Mucosa of rectum (tissue), 2 donors: ENCODE measurements at regions not wholly inside any gene's neighbourhood (a gene's known extent, or its start where the extent isn't known, plus 50 kb on each side); places are given as distances from the start of the nearest gene placed in this dataset.

Experiments
- H3K27ac ChIP-seq, 2 donors: one replicate each; pipeline ENCODE4 v1.7.0; 2013; ENCODE audit warnings: inconsistent platforms in 2 of 2, low read depth in 2 of 2, low read length in 2 of 2
- H3K27me3 ChIP-seq, 2 donors: one replicate each; pipeline ENCODE4 v1.7.0; 2013; ENCODE audit warnings: low read length in 2 of 2; ENCODE audit not compliant: control insufficient read depth in 2 of 2, insufficient read depth in 2 of 2
- H3K36me3 ChIP-seq, 2 donors: one replicate each; pipeline ENCODE4 v1.7.0; 2013; ENCODE audit warnings: low read length in 2 of 2; ENCODE audit not compliant: control insufficient read depth in 2 of 2, insufficient read depth in 2 of 2
- H3K4me1 ChIP-seq, 2 donors: one replicate each; pipeline ENCODE4 v1.7.0; 2013; ENCODE audit warnings: low read length in 2 of 2, mild to moderate bottlenecking in 1 of 2; ENCODE audit not compliant: control insufficient read depth in 2 of 2, insufficient read depth in 2 of 2
- H3K4me3 ChIP-seq, 2 donors: one replicate each; pipeline ENCODE4 v1.7.0; 2013; ENCODE audit warnings: low read length in 2 of 2
- H3K9ac ChIP-seq, 2 donors: one replicate each; pipeline ENCODE4 v1.7.0; 2013; ENCODE audit warnings: low read length in 2 of 2, low read depth in 1 of 2, mild to moderate bottlenecking in 1 of 2
- H3K9me3 ChIP-seq, 2 donors: one replicate each; pipeline ENCODE4 v1.7.0; 2013; ENCODE audit warnings: low read length in 2 of 2; ENCODE audit not compliant: control insufficient read depth in 2 of 2
- donor health status: healthy.
- donor health status: Normal muscosa, but diverticular disease.

DNA sequence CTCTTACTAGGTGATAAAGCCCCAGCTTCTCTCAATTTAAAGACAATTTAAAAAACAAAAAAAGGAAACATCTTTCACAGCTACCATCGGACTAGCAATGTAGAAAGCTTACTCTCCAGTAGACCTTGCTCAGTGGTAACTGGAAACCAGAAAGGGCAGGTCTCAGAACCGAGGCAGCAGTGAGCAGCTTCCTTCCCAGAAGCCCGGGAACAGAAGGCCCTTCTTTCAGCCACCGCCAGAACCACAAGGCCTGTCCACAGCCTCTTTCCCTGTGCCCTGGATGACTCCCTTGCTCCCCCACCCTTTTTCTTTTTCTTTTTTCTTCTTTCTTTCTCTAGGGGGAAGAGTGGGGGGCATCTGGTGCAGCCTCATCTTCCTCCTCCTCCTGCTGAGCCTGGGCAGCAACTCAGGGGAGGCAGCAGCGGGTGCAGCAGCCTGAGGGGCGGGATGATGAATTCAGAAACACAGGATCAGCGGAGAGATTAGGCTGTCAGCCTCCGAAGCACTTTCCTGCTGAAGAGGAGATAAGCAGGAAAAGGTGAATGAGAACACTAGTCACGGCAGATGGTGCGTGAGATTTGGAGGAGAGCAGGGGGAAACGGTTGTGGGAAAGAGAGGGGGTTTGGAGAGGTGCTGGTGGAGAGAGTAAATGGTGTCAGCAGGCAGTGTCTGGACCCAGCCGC lies 158.5 kb downstream of the ID4 start:
- Histone ChIP-seq H3K9me3 (no peaks in the 10 kb centered on the region), H3K27ac (no peak overlapping the region), H3K4me3 (no peak overlapping the region), H3K36me3 (no peaks in the 10 kb centered on the region), H3K27me3 (no peaks in the 10 kb centered on the region), H3K9ac (no peak overlapping the region), H3K4me1 (no peaks in the 10 kb centered on the region)

DNA sequence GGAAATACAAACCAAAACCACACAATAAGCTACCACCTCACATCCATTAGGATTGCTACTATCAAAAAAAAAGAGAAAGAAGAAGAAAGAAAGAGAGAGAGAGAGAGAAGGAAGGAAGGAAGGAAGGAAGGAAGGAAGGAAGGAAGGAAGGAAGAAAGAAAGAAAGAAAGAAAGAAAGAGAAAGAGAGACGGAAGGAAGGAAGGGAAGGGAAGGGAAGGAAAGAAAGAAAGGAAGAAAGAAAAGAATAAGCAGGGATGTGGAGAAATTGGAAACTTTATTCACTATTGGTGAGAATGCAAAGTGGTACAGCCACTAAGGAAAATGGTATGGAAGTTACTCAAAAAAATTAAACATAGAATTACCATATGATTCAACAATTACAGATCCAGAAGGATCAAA lies 159.9 kb downstream of the ID4 start:
- Histone ChIP-seq H3K27me3 (no peaks in the 10 kb centered on the region), H3K36me3 (no peaks in the 10 kb centered on the region), H3K4me1 (no peaks in the 10 kb centered on the region), H3K4me3 (no peak overlapping the region), H3K9me3 (no peaks in the 10 kb centered on the region), H3K27ac (no peak overlapping the region), H3K9ac (no peak overlapping the region)

DNA sequence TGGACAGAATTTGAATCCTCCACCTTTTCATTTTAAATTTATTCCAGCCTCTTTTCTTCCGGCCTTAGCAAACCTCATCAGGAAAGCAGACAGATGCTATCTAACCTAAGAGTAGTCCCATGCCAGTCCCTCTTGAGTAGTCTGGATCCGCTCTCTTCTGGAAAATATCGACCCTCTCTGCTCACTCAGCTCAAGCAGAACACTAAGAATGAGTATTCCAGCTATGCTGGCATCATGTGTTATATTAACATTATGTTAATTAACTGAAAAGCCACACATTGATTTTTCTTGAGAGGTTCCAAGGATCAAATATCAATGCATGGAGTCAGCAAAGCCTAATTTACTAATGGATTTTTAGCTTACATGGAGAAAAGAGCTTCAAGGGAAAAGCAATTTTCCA lies 161.4 kb downstream of the ID4 start:
- Histone ChIP-seq H3K9me3 (no peaks in the 10 kb centered on the region), H3K4me1 (no peaks in the 10 kb centered on the region), H3K4me3 (no peak overlapping the region), H3K27me3 (no peaks in the 10 kb centered on the region), H3K27ac (no peak overlapping the region), H3K9ac (no peak overlapping the region), H3K36me3 (no peaks in the 10 kb centered on the region)

- no peak overlapping the region for H3K27ac ChIP-seq
- H3K36me3 ChIP-seq, result no peaks in the 10 kb centered on the region
- H3K9me3 ChIP-seq, result no peaks in the 10 kb centered on the region
- H3K27me3 ChIP-seq, result no peaks in the 10 kb centered on the region
- H3K4me3 ChIP-seq, result no peak overlapping the region
- H3K4me1 ChIP-seq, result no peaks in the 10 kb centered on the region
- H3K9ac ChIP-seq, result no peak overlapping the region
Measured at GRCh38 chr6:19999319-20000191, 162.4 kb downstream of the ID4 start.

GRCh38 chr6:20001286-20001685 lies 164.1 kb downstream of the ID4 start:
- Histone ChIP-seq H3K27ac (no peak overlapping the region), H3K36me3 (no peaks in the 10 kb centered on the region), H3K9me3 (no peaks in the 10 kb centered on the region), H3K9ac (no peak overlapping the region), H3K27me3 (no peaks in the 10 kb centered on the region), H3K4me1 (no peaks in the 10 kb centered on the region), H3K4me3 (no peak overlapping the region)

DNA sequence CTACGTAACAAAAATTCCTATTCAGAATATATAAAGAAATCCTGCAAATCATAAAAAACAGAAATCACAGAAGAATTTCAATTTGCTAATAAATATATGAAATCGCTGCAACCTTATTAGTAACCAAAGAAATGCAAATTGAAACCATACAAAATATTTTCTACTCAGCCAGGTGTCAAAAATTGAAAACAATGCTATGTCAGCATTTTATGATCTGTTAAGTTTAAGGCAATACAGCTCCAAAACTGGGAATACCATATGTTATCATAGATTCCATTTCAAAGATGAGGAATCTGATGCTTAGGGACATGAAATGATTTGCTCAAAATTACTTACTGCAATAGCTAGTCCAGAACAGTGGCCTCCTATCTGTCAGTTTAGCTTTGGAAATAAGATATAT lies 168.9 kb downstream of the ID4 start:
- Histone ChIP-seq H3K36me3 (no peaks in the 10 kb centered on the region), H3K9me3 (no peaks in the 10 kb centered on the region), H3K27ac (no peak overlapping the region), H3K27me3 (no peaks in the 10 kb centered on the region), H3K9ac (no peak overlapping the region), H3K4me3 (no peak overlapping the region), H3K4me1 (no peaks in the 10 kb centered on the region)

DNA sequence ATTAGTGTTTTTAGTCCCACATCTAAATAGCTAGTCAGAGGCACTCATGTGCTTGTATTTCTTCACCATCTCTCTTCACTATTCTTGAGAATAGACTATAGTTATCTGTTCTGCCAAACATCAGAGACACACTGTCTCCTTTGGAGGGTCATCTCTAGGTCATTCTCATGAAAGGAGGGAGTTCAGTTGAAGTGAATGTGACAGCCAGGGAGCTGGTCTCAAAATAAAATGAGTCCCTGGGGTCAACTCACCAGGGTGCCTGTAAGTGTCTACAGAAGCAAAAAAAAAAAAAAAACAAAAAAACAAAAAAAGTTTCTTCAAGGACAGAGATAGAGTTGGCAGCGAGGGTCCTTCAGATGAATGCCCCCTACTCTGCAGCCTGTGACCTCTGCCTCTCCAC lies 171.0 kb downstream of the ID4 start:
- no peak overlapping the region for H3K4me3 ChIP-seq
- no peaks in the 10 kb centered on the region for H3K9me3 ChIP-seq
- H3K4me1 ChIP-seq, result no peaks in the 10 kb centered on the region
- H3K27me3 ChIP-seq, result no peaks in the 10 kb centered on the region
- H3K27ac ChIP-seq, result no peak overlapping the region
- H3K36me3 ChIP-seq, result no peaks in the 10 kb centered on the region
- no peak overlapping the region for H3K9ac ChIP-seq

DNA sequence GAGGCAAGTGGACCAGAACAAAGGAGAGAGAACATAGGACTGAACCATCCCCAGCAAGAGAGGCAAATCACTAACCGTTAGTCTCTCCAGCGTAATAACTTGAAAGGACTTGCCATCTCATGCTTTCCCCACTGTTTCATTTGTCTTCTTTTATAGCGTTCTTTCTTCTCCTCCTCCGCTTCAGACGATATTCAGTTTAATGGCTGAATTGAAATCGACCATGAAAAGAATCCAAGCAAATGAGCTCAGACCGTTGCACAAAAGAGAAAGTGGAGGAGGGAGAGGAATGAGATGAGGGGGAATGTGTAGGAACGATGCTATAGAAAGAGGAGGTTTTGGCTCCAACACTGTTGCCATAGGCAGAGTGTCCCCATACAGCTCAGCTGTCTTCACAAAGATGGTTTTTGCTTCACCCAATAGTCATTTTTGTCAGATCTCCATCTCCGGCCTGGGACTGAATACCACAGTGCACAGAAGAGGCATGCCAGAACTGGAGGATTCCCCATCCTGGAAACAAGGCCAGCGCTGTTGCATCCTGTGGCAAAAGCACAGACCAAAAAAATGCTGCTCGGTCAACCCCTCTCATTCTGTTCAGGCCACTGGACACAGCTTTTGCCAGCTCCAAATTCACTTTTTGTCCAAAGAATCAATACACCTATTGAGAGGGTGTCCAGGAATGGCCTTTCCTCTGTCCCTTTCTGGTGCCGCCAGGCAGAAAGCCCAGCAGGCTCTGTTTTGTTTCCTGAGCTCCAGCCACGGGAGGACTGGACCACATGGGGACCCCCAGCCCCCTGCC lies 176.1 kb downstream of the ID4 start:
- H3K9ac ChIP-seq, result no peak overlapping the region
- H3K4me3 ChIP-seq, result no peak overlapping the region
- no peaks in the 10 kb centered on the region for H3K4me1 ChIP-seq
- no peak overlapping the region for H3K27ac ChIP-seq
- no peaks in the 10 kb centered on the region for H3K27me3 ChIP-seq
- no peaks in the 10 kb centered on the region for H3K36me3 ChIP-seq
- H3K9me3 ChIP-seq, result no peaks in the 10 kb centered on the region

DNA sequence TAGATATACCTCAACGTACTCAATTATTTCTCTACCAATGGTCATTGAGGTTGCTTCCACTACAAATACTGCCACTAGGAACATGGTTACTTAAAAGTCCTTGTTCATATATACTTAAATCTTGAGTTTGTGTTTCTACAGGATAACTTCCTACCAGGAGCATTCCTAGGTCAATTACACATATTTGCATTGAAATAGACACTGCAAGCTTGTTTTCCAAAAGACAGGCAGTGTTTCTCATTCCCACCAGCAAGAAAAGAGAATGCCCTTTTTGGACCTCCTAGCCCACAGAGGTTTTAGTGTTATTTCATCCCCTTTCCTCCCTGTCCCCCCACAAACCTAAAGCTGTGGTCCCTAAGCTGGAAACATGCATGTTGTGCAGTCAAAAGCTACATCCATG lies 177.3 kb downstream of the ID4 start:
- Histone ChIP-seq H3K9ac (no peak overlapping the region), H3K4me1 (no peaks in the 10 kb centered on the region), H3K27ac (no peak overlapping the region), H3K27me3 (no peaks in the 10 kb centered on the region), H3K9me3 (no peaks in the 10 kb centered on the region), H3K4me3 (no peak overlapping the region), H3K36me3 (no peaks in the 10 kb centered on the region)

DNA sequence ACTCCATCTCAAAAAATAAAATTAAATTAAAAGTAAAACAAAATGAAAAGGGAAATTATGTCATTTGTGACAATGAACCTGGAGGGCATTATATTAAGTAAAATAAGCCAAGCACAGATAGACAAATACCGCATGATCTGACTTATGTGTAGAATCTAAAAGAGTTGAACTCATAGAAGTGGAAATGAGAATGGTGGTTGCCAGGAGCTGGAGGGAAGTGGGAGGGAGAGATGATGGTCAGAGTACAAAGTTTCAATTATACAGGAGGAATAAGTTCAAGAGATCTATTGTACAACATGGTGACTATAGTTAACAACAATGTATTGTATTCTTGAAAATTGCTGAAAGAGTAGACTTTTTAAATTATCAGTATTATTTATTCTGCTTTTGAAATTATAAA lies 183.4 kb downstream of the ID4 start:
- H3K9me3 ChIP-seq, result no peaks in the 10 kb centered on the region
- no peaks in the 10 kb centered on the region for H3K36me3 ChIP-seq
- H3K9ac ChIP-seq, result no peak overlapping the region
- H3K4me1 ChIP-seq, result no peaks in the 10 kb centered on the region
- no peak overlapping the region for H3K4me3 ChIP-seq
- H3K27me3 ChIP-seq, result no peaks in the 10 kb centered on the region
- no peak overlapping the region for H3K27ac ChIP-seq
